GM18505 (cell line): ENCODE measurements at regions not wholly inside any gene's neighbourhood (a gene's known extent, or its start where the extent isn't known, plus 50 kb on each side); places are given as distances from the start of the nearest gene placed in this dataset.
A peak's percentile ranks its signal among the peaks of the same experiment; 100 is the strongest.

Experiments
- ATAC-seq: cut with Tn5 transposase; IDR thresholded peaks from one replicate; pipeline ENCODE4 v1.9.1; 2021; ENCODE audit not compliant: unreplicated experiment
- POLR2A ChIP-seq: IDR thresholded peaks from 4 replicates; pipeline ENCODE4 v1.6.1; 2011; ENCODE audit warnings: borderline replicate concordance; ENCODE audit not compliant: insufficient read depth, insufficient read length; ENCODE audit errors: extremely low read depth

- ATAC-seq, result no peak
- TF ChIP-seq POLR2A, result no peak
Observed at GRCh38 chr5:128869970-128870369, 95.3 kb upstream of the SLC27A6 start.

- ATAC-seq, result no peak
- TF ChIP-seq POLR2A, result no peak
Observed at GRCh38 chr5:128870373-128870772, 94.9 kb upstream of the SLC27A6 start.

GRCh38 chr5:128870923-128871322 lies 94.4 kb upstream of the SLC27A6 start:
- ATAC-seq, result no peak
- TF ChIP-seq POLR2A, result no peak

- no peak for ATAC-seq
- no peak for TF ChIP-seq POLR2A
Observed at GRCh38 chr5:128876569-128877382, 88.5 kb upstream of the SLC27A6 start.

- TF ChIP-seq POLR2A, result no peak
- no peak for ATAC-seq
Observed at GRCh38 chr5:128877476-128877875, 87.8 kb upstream of the SLC27A6 start.

GRCh38 chr5:128881502-128882018 lies 83.7 kb upstream of the SLC27A6 start:
- ATAC-seq, result no peak
- no peak for TF ChIP-seq POLR2A

GRCh38 chr5:128885649-128886255 lies 79.5 kb upstream of the SLC27A6 start:
- no peak for ATAC-seq

GRCh38 chr5:128895122-128895521 lies 70.2 kb upstream of the SLC27A6 start:
- ATAC-seq, result no peak
- no peak for TF ChIP-seq POLR2A

More at GRCh38 chr5:128885649-128886255, 79.5 kb upstream of the SLC27A6 start:
- TF ChIP-seq POLR2A, result no peak

- TF ChIP-seq POLR2A, result no peak
- ATAC-seq, result no peak
Observed at GRCh38 chr5:128896675-128897074, 68.6 kb upstream of the SLC27A6 start.

GRCh38 chr5:128903550-128903949 lies 61.7 kb upstream of the SLC27A6 start:
- no peak for ATAC-seq
- no peak for TF ChIP-seq POLR2A

GRCh38 chr5:128904805-128905567 lies 60.3 kb upstream of the SLC27A6 start:
- ATAC-seq, result peak; percentile 11
- no peak for TF ChIP-seq POLR2A

GRCh38 chr5:128905568-128906110 lies 59.6 kb upstream of the SLC27A6 start:
- ATAC-seq, result peak; percentile 92
- TF ChIP-seq POLR2A, result no peak

GRCh38 chr5:128913551-128913950 lies 51.7 kb upstream of the SLC27A6 start:
- peak; percentile 92 for ATAC-seq
- TF ChIP-seq POLR2A, result no peak
